GM12878 (cell line): ENCODE measurements at regions not wholly inside any gene's neighbourhood (a gene's known extent, or its start where the extent isn't known, plus 50 kb on each side); places are given as distances from the start of the nearest gene placed in this dataset.
A peak's percentile ranks its signal among the peaks of the same experiment; 100 is the strongest.

ENCODE experiments used
- ATAC-seq: fragments of 200-7000 bp; cut with Tn5 transposase; 3 replicates; pipeline ENCODE4 v1.9.1; 2020; ENCODE audit warnings: mild to moderate bottlenecking, moderate library complexity
- BruUV-seq: library from RNA; stranded (reverse); fragments of 400-500 nt; replicated peaks from 2 replicates; lab custom pipeline; 2021; lab: Mats Ljungman, UMichigan
- CTCF ChIA-PET: fragments of 300-600 bp; sonication (Branson Sonifier 250); formaldehyde crosslinking; extraction: SDS; loops from one replicate; lab custom pipeline; 2021; ENCODE audit warnings: inconsistent platforms; lab: Yijun Ruan, JAX
- POLR2A ChIA-PET: fragments of 350-600 bp; formaldehyde crosslinking; extraction: SDS; loops from one replicate; lab custom pipeline; 2021; ENCODE audit warnings: inconsistent platforms; lab: Charles Lee
- RAD21 ChIA-PET: fragments of 300-600 bp; sonication (Branson Sonifier 250); formaldehyde crosslinking; loops from one replicate; lab custom pipeline; 2023; ENCODE audit warnings: antibody characterized with exemption; ENCODE audit not compliant: unreplicated experiment; lab: Charles Lee
- SMC1A ChIA-PET: fragments of 300-600 bp; sonication (Branson Sonifier 250); formaldehyde crosslinking; loops from one replicate; lab custom pipeline; 2023; ENCODE audit not compliant: unreplicated experiment, uncharacterized antibody; lab: Charles Lee
- DNase-seq: peaks from one replicate; pipeline ENCODE4 v3.0.0-alpha.2; 2011; ENCODE audit warnings: low read depth, low spot score
- FAIRE-seq: peaks from 3 replicates; lab custom pipeline; 2011; peaks lifted over from hg19 to GRCh38; lab: Jason Lieb, UNC
- H2AFZ ChIP-seq: 2 replicates; pipeline ENCODE4 v1.6.0; 2011; ENCODE audit warnings: low read depth, low read length, control low read depth; ENCODE audit not compliant: control insufficient read depth
- H3K27ac ChIP-seq: 2 replicates; pipeline ENCODE4 v1.5.1; 2011; ENCODE audit warnings: control low read depth; ENCODE audit not compliant: control insufficient read depth, insufficient read depth
- H3K27me3 ChIP-seq, 2 experiments: replicated peaks in 1 of 2; 2 replicates each; pipeline versions ENCODE4 v1.6.0 to v1.6.1; 2011; ENCODE audit warnings: low read length in 1 of 2; ENCODE audit not compliant: control insufficient read depth in 2 of 2, insufficient read depth in 2 of 2
- H3K36me3 ChIP-seq, 2 experiments: 2 replicates each; pipeline ENCODE4 v1.5.1; 2011; ENCODE audit warnings: low read length in 1 of 2; ENCODE audit not compliant: control insufficient read depth in 2 of 2, insufficient read depth in 2 of 2
- H3K4me1 ChIP-seq: 2 replicates; pipeline ENCODE4 v1.6.1; 2011; ENCODE audit warnings: mild to moderate bottlenecking, low read length, moderate library complexity, mixed read lengths; ENCODE audit not compliant: control insufficient read depth, insufficient read depth
- H3K4me2 ChIP-seq: 2 replicates; pipeline ENCODE4 v1.6.0; 2011; ENCODE audit warnings: control low read depth; ENCODE audit not compliant: control insufficient read depth, insufficient read depth
- H3K4me3 ChIP-seq: fragments of 200-600 bp; sonication (generic); 2 replicates; pipeline ENCODE4 v1.5.1; 2016
- H3K79me2 ChIP-seq: 2 replicates; pipeline ENCODE4 v1.6.0; 2011; ENCODE audit warnings: low read length; ENCODE audit not compliant: control insufficient read depth, insufficient read depth
- H3K9ac ChIP-seq: 2 replicates; pipeline ENCODE4 v1.8.0; 2011; ENCODE audit warnings: low read length, control low read depth, mixed read lengths; ENCODE audit not compliant: control insufficient read depth, insufficient read depth
- H3K9me3 ChIP-seq: replicated peaks from 3 replicates; pipeline ENCODE4 v1.5.1; 2011; ENCODE audit warnings: mild to moderate bottlenecking, low read length; ENCODE audit not compliant: control insufficient read depth, insufficient read depth
- H4K20me1 ChIP-seq: 2 replicates; pipeline ENCODE4 v1.6.0; 2011; ENCODE audit not compliant: control insufficient read depth, insufficient read depth
- ATF7 ChIP-seq: fragments of 450-650 bp; IDR thresholded peaks from 2 replicates; pipeline ENCODE4 v1.6.1; 2016; ENCODE audit warnings: low read depth, mild to moderate bottlenecking
- CHD2 ChIP-seq: IDR thresholded peaks from 2 replicates; pipeline ENCODE4 v1.6.1; 2011; ENCODE audit warnings: low read depth, low read length, improper control_type of control experiment, borderline replicate concordance
- IRF4 ChIP-seq: IDR thresholded peaks from 2 replicates; pipeline ENCODE4 v1.6.1; 2011; ENCODE audit warnings: low read depth, low read length
- KLF5 ChIP-seq: fragments of 450-650 bp; IDR thresholded peaks from 2 replicates; pipeline ENCODE4 v1.6.1; 2014; ENCODE audit warnings: mild to moderate bottlenecking; ENCODE audit not compliant: partially characterized antibody
- MEF2B ChIP-seq: fragments of 450-650 bp; IDR thresholded peaks from 2 replicates; pipeline ENCODE4 v1.6.1; 2018; ENCODE audit warnings: mild to moderate bottlenecking, moderate library complexity; ENCODE audit not compliant: partially characterized antibody, poor library complexity, severe bottlenecking
- SPI1 ChIP-seq: IDR thresholded peaks from 2 replicates; pipeline ENCODE4 v1.6.1; 2011; ENCODE audit warnings: low read depth, mild to moderate bottlenecking, low read length, moderate library complexity, borderline replicate concordance; ENCODE audit not compliant: insufficient read depth
- YY1 ChIP-seq: IDR thresholded peaks from 2 replicates; pipeline ENCODE4 v1.6.1; 2011; ENCODE audit warnings: low read depth, mild to moderate bottlenecking, low read length
- ZSCAN29 ChIP-seq: fragments of 450-650 bp; IDR thresholded peaks from 2 replicates; pipeline ENCODE4 v1.6.1; 2017; ENCODE audit warnings: mild to moderate bottlenecking, moderate library complexity
- WGBS: methylation state at CpG from one replicate; pipeline ENCODE4 v1.1.6; 2016; ENCODE audit warnings: low lambda C conversion rate; ENCODE audit not compliant: insufficient replicate concordance, insufficient coverage; ENCODE audit errors: missing lambda C conversion rate; 5-methylcytosine and 5-hydroxymethylcytosine counted together
- in situ Hi-C: fragments of 300-500 bp; cut with MboI; formaldehyde crosslinking; loops from 9 replicates; pipeline ENCODE4 v1.14.3; 2018; ENCODE audit warnings: mixed read lengths
- intact Hi-C: fragments of 100-400 bp; cut with micrococcal nuclease; formaldehyde crosslinking; loops from one replicate; pipeline ENCODE4 v1.14.2; 2022; ENCODE audit not compliant: unreplicated experiment

DNA sequence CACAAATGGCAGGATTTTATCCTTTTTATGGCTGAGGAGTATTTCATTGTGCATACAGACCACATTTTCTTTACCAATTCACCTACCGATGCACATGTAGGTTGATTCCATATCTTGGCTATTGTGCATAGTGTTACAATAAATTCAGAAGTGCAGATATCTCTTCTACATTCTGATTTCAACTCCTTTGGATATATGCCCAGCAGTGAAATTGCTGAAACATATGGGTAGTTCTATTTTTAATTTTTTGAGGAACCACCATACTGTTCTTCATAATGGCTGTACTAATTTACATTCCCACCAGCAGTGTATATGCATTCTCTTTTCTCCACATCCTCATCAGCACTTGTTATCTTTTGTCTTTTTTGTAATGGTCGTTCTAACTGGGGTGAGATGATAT, 1290.3 kb downstream of the XPNPEP1 start:
- ChIA-PET SMC1A (interaction anchor here (1.3 kb wide), 1 partner anchor 31 kb away, joined by 4 read pairs; no protein-coding TSS in a partner anchor), CTCF (no interaction called here), POLR2A (no interaction called here), RAD21 (no interaction called here)
- Histone ChIP-seq H3K27ac (no peak overlapping the region), H3K27me3 (no peaks in the 10 kb centered on the region), H2AFZ (no peak overlapping the region), H3K4me2 (no peak overlapping the region), H3K4me1 (peaks cover 5% of the 10 kb centered on the region; the same call in 1 of the 2 replicates), H3K9me3 (no peaks in the 10 kb centered on the region), H3K4me3 (no peak overlapping the region), H3K9ac (no peak overlapping the region), H3K79me2 (no peaks in the 10 kb centered on the region), H4K20me1 (no peaks in the 10 kb centered on the region), H3K36me3 (no peaks in the 10 kb centered on the region)
- WGBS: 53% methylated on average over 2 of the region's 2 CpGs
- in situ Hi-C loops: no loop called here
- ATAC-seq: peak; percentile 34
- BruUV-seq: no TSS peak
- TF ChIP-seq CHD2 (no peak), SPI1 (no peak), ATF7 (peak; percentile 11; the same call in 1 of the 2 replicates), YY1 (no peak), ZSCAN29 (no peak), IRF4 (no peak)
- DNase-seq: no peak
- FAIRE-seq: no peak
- intact Hi-C loops: no loop called here

DNA sequence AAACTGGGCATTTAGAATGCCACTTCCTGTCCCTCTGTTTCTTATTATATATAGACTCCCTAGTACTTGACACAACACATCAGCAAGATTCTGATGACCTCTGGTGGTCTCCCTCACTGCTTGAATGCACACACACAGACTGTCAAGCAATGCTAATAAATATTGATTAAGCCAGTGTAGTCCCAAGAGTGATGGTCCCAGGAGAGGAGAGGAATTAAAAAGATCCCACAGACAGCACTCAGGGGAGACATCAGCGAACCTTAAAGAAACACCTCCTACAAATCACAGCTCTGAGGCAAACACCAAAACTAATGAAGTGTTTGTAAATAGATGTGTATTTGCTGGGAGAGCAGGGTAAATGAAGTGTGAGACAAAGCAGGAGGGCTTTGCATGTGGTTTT, 1291.2 kb downstream of the XPNPEP1 start:
- DNase-seq (peak; percentile 20), ATAC-seq (peak; percentile 63), FAIRE-seq (no peak)
- ChIA-PET CTCF (no interaction called here), POLR2A (interaction anchor here (1.9 kb wide), 1 partner anchor 29 kb away, joined by 5 read pairs; no protein-coding TSS in a partner anchor), RAD21 (interaction anchor here (2.0 kb wide), 1 partner anchor 87 kb away, joined by 4 read pairs; no protein-coding TSS in a partner anchor), SMC1A (interaction anchor here (1.3 to 2.1 kb wide), 2 partner anchors 23 to 30 kb away, joined by 4 to 5 read pairs; no protein-coding TSS in a partner anchor)
- intact Hi-C loops (no loop called here), in situ Hi-C loops (no loop called here)
- no TSS peak for BruUV-seq
- H3K79me2 ChIP-seq: no peaks in the 10 kb centered on the region
- no peaks in the 10 kb centered on the region for H3K9me3 ChIP-seq
- H3K27ac ChIP-seq: no peak overlapping the region
- H3K9ac ChIP-seq: no peak overlapping the region
- 0% methylated on average over 1 of the region's 1 CpG for WGBS
- no peaks in the 10 kb centered on the region for H3K36me3 ChIP-seq
- no peak overlapping the region for H2AFZ ChIP-seq
- H3K4me3 ChIP-seq: no peak overlapping the region
- H4K20me1 ChIP-seq: no peaks in the 10 kb centered on the region
- TF ChIP-seq KLF5 (no peak), MEF2B (peak; percentile 81)
- TF ChIP-seq, all 136 proteins: peak for 1
- peaks cover 5% of the 10 kb centered on the region; the same call in 1 of the 2 replicates for H3K4me1 ChIP-seq
- 0 out of 2 replicates have a peak overlapping the region, but pooled peaks have one; percentile 9 for H3K4me2 ChIP-seq
- H3K27me3 ChIP-seq: no peaks in the 10 kb centered on the region
